ENCODE measurements at regions not wholly inside any gene's neighbourhood (a gene's known extent, or its start where the extent isn't known, plus 50 kb on each side); places are given as distances from the start of the nearest gene placed in this dataset.
"Not testable (repeated sequence)": the region's sequence is repeated elsewhere in the genome, so short reads cannot be mapped to it uniquely, and the experiment has no call there.

DNA sequence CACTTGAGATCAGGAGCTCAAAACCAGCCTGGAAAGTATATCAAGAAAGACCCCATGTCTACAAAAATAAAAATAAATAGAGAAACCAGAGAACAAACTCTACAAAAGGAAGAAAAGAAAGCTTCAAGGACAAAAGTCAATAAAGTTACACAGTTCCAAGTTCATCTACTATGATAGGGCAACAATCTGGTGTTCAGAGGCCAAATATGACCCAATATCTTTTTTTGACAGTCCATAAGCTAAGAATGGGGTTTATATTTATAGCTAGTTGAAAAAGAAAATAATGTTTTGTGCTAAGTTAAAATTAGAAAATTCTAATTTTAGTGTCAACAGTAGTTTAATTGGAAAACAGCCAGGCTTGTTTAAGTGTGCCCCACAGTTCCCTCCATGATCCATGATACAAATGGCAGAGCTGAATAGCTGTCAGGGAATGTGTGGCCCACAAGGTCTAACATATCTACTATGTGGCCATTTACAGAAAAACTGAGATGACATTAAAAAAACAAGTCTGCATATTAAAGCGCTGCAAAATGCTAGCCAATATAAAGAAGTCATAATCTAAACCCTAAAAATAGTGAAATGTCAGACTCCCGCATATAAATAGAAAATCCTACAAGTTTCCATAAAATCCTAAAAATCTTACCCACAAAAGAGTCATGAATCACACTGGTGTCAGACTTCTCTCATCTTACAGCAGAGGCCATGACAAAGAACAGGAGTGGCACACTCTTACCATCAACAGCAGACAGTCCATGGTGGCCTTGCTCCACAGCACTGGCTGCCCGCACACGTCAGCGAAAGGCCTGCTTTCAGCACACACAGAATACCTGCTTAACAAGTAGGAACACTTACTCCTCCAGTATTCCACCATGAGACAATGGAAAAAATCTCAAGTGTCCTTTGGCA, 281.9 kb upstream of the HSFY2 start:
- DNase-seq (ENCODE audit: low spot score): no peak

DNA sequence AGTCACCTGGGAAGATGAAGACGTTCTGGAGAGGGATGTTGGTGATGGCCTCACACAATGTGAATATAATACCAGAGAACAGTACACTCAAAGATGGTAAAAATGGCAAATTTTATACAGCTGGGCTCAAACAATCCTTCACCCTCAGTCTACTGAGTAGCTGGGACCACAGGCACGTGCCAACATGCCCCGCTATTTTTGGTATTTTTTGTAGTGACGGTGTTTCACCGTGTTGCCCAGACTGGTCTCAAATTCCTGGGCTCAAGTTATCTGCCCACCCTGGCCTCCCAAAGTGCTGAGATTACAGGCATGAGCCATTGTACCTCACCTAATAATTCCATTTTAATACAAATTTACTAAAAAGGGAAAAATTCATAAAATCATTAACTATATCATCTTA, 280.3 kb upstream of the HSFY2 start:
- no peak for DNase-seq (ENCODE audit: low spot score)

DNA sequence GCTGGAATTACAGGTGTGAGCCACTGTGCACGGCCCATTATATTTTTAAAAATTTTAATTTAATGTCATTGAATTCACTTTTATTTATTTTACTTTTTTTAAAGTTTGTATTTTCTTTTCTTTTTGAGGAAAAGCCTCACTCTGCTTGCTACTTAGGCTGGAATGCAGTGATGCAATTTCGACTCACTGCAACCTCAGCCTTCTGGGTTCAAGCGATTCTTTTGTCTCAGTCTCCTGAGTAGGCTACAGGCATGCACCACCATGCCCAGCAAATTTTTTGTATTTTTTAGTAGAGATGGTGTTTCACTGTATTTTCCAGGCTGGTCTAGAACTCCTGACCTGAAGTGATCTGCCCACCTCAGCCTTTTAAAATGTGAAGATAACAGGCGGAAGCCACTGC, 277.5 kb upstream of the HSFY2 start:
- no peak for DNase-seq (ENCODE audit: low spot score)

DNA sequence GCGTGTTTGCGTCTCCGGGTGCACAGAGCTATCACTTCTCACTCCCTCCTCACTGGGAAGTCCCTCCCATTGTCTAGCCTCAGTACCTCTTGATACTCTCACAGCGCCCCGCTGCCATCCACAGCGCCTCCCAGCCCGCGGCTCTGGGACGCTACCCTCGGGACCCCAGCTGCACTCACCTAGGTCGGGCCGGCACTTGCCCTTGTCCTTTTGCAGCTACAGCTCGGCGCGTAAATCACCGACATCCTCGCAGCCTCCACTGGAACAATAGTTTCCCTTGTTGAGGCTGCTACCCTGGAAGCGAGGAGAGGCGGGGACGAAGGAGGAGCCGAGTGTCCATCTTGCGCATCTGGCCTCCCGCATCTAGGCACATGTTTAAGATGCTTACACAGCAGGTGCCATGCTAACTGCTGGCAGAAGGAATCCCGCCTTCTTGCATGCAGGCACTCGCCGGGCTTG, 269.5 kb upstream of the HSFY2 start:
- DNase-seq (ENCODE audit: low spot score): no peak

DNA sequence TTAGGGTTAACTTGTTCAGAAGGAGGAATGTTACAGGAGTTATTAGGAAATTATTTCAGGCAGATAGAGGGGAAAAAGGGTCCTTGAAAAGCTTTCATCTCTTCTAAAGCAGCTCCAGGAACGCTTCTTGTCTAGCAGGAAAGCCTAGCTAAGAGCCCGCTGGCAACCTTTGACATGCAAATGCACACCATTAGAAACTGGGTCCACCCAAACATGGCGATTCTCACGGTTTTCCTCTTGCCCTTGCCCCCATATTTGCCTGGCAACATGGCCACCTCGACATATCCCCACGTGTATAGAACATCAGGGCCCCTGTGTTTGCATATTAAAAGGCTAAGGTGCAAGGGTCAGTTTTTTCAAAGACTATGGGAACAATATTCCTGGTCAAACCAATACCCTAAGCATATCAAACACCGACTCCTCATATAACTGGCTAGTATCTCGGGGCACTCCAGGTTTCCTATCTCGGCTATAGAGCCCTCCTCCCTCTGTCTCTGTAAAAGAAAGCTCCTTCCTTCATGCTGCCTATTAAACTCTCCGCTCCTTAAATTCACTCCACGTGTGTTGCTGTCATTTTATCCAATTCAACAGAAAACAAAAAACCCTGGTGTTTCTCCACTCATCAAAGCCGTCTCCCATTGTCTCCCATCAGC, 268.9 kb upstream of the HSFY2 start:
- DNase-seq (ENCODE audit: low spot score): no peak

DNA sequence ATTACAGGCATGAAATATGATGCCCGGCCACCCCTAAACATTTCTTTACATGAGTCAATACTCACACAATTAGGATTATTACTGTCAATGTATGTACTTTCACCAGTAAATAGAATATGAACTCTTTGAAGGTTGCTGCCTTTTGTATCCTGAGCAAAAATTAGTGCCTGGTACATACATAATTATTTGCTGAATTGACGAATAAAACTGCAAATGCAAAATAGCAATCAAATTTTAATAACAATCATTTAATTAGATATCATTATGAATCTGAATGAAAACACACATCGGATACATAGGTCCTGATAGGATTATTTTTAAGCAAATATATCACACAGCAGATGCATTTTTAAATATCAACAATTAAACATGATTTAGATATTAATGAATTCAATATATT, 253.1 kb upstream of the HSFY2 start:
- DNase-seq (ENCODE audit: low spot score): no peak

DNA sequence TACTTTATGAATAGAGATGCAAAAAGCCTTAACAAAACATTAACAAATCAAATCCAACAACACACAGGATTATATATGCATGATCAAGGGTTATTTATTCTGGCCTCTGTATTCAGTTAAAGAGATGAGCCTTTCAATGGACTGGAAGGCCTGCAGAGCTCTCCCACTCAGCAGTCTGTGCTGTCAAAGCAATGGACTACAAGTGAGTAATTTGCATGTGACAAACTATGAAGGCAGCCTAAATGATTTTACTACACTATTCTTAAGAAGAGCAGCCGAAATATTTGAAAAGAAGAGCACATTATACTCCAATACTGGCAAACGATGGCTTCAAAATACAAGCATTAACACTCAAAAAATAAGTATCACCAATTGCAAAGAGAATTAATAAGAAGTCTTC, 250.4 kb upstream of the HSFY2 start:
- no peak for DNase-seq (ENCODE audit: low spot score)

DNA sequence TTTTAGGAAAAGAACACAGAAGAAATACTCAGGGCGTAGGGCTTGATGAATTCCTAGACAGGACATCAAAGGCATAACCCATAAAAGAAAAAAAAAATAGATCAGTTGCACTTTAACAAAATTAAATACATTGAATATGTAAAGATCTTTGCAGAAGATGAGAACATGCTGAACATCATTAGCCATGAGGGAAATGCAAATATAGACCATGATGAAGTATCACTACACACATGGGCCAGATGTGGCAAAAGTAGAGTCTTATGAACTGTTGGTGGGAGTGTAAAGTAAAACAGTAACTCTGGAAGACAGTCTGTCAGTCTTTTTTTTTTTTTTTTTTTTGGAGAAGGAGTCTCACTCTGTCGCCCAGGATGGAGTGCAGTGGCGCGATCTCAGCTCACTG, 246.7 kb upstream of the HSFY2 start:
- DNase-seq (ENCODE audit: low spot score): no peak

DNA sequence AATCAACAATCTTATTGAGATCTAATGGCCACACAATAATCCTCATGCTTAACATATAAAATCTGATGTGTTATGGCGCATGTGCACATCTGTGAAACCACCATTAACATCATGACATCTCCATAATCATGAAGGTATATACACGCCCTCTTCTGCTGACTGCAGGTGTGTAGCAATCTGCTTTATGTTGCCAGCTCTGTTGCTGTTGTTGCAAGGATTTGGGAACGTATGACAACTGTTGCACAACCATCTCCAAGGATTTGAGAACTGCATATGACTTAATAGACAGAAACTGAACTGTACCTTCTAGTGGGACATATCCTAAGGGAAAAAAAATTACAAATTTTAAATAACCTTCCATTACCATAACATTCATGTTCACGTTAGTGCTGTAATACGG, 243.5 kb upstream of the HSFY2 start:
- DNase-seq (ENCODE audit: low spot score): no peak

DNA sequence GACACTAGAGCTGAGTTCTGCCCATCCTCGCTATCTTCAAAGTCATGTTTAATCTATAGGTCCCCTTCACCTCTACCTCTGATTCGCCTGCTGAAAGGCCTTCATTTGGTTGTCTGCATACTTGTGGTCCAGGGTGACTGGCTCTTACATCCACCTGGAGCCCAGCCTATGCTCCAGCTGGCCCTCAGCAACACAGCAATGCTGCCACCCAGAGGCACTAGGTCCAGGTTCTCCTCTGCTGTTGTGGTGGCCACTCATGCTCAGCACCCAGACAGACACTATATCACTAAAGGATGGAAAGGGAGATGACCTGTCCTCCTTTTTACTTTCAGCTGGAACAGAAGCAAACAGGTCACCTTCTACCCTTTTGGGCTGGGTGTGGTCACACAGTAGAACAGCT, 242.3 kb upstream of the HSFY2 start:
- DNase-seq (ENCODE audit: low spot score): no peak

DNA sequence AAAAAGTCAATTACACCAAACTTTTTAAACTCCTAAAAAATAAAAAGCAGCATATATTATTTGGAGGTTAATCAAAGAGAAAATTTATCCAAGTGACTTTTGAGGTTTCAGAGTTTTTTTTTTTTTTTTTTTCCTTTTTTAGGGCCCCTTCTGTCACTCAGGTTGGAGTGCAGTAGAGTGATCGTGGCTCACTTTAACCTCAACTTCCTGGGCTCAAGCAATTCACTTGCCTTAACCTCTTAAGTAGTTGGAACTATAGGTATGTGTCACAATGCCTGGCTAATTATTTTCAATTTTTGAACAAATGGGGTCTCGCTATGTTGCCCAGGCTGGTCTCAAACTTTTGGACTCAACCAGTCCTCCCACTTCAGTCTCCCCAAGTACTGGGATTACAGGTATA, 241.7 kb upstream of the HSFY2 start:
- DNase-seq (ENCODE audit: low spot score): no peak

DNA sequence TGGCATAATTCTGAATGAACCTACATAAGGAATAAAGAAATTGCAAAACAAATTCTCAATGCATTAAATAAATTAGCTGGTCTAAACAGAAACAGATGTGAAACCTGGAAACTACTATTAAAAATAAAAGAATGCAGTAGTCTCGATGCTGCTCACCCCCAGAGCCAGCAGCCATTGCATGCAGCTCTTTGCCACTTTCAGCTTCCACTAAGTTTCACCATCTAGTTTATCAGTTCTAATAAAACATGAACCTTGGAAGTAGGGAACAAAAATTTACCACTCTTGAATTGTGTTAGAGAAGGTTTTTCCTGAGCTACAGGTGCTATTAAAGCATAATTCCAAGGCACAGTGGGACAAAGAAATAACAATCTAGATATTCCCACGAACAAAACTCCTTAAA, 239.4 kb upstream of the HSFY2 start:
- no peak for DNase-seq (ENCODE audit: low spot score)

DNA sequence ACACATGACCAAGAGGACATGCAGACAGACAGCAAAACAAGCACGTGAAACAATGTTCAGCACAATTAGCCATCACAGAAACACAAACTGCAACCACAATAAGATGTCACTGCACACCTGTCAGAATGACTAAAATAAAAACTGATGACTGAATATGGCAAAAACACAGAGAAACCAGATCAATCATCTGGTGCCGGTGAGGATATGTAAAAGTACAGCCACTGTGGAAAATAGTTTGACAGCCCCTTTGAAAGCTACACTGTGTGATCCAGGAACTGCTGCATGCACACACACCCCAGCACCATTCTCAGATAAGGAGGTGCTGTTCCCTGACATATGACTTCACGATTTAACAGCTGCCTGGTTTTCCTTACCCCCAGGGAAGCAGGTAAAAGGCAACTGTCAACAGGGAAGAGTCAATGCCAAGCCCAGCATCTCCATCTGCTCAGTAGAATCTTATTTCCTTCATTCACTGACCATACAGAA, 238.1 kb upstream of the HSFY2 start:
- DNase-seq (ENCODE audit: low spot score): no peak

DNA sequence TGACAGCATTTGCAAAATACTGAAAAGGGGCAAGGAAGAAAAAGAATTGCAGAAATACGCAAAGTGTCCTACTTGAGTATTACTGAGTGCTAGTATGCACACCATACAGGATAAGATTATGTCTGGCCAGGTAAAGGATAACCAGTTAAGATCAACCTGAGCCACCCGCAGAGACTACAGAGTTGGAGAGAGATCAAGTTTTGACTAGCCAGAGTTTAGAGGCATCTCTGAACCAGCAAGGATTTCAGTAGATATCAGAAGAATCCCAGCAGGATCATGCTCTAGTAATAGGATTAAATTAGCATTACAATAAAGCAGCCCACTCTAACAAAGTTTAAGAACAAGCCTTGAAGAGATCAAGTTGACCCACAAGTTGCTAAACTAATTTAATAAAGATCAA, 232.7 kb upstream of the HSFY2 start:
- DNase-seq (ENCODE audit: low spot score): no peak

DNA sequence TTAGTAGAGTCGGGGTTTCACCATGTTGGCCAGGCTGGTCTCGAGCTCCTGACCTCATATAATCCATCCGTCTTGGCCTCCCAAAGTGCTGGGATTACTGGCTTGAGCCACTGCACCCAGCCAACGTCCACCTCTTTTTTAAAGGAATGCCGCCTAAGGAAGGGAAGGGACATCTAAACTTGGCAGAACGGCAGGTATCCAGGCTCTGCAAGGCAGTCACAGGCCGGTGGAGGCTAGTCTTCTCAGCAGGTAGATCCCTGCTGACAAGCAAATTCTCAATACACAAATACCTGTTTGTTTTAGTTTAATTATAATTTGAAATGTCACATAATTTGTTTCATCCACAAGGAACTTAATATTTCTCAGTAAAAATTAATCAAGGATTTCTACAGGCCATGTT, 232.0 kb upstream of the HSFY2 start:
- no peak for DNase-seq (ENCODE audit: low spot score)

DNA sequence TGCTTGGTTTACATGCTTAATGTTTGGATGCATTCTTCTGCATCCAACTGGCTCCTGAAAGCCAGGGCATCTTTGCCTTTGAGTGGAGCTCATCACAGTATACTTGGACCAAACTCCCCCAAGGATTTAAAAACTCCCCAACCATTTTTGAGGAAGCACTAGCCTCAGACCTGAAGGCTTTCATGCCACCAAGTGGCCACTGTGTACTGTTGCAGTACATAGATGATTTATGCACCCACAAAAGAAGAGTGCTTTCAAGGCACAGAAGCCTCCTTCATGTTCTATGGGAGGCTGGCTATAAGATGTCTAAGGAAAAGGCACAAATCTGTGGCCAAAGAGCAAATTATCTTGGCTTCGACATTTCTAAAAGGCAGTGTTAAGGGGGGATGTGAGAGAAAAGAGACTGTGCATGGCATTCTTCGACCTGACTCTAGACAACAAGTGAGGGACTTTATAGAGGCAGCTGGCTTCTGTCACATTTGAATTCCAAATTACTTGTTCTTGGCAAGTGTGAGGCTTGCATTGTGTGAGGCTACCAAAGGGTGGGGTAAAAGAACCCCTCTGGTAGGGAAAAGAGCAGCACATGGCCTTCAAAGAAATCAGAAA, 224.2 kb upstream of the HSFY2 start:
- DNase-seq (ENCODE audit: low spot score): no peak

DNA sequence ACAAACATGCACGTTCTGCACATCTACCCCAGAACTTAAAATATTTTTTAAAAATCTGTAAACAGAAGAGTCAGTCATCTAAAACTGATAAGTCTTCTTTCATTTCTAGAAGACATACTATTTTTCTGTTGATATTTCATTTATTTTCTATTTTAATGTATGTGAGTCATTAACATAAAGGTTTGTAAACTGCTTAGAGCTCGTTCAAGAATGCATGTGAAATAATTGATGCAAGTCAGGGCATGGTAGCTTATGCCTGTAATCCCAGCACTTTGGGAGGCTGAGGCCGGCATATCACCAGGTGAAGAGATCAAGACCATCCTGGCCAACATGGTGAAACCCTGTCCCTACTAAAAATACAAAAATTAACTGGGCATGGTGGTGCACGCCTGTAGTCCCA, 219.9 kb upstream of the HSFY2 start:
- no peak for DNase-seq (ENCODE audit: low spot score)

DNA sequence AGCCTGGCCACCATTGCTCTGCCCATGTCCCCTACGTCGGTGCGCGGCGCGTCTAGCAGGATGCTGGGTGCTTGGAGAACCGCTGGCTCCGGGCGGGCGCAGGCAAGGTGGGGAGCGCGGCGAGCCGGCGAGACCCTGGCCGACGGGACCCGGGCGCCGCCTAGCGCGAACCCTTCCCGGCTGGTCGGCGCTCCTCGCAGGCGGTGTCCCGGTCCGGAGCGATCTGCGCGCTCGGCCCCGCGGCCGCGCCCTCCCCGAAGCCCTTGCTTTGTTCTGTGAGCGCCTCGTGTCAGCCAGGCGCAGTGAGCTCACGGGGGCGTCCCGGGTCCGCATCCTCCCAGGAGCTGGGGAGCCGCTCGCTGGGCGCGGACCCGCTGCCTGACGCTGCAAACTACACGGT, 219.1 kb upstream of the HSFY2 start:
- DNase-seq (ENCODE audit: low spot score): not testable (repeated sequence)

DNA sequence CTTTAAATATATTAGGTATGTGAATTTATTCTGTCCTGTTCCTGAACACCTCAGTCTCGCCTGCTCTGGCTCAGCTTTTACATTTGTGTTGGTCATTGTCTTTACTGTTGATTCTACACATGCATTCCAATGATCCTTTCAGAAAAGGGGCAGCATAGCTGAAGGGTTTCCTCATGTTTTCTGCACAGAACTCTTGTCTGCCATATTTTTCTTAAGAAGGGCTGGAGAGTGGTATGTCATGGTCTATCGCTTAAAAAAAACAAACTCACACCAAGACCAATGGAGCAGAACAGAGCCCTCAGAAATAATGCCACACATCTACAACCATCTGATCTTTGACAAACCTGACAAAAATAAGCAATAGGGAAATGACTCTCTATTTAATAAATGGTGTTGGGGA, 215.8 kb upstream of the HSFY2 start:
- DNase-seq (ENCODE audit: low spot score): no peak

DNA sequence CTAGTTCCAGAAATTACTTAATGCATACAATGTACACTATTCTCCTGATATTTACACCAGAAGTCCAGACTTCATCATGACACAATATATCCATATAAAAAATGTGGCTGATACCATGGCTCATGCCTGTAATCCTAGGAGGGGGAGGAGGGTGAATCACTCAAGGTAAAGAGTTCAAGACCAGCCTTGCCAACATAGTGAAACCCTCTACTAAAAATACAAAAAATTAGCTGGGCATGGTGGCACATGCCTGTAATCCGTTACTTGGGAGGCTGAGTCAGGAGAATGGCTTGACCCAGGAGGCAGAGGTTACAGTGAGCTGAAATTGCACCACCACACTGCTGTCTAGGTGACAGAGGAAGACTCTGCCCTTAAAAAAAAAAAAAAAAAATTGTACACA, 192.5 kb upstream of the HSFY2 start:
- DNase-seq (ENCODE audit: low spot score): no peak

DNA sequence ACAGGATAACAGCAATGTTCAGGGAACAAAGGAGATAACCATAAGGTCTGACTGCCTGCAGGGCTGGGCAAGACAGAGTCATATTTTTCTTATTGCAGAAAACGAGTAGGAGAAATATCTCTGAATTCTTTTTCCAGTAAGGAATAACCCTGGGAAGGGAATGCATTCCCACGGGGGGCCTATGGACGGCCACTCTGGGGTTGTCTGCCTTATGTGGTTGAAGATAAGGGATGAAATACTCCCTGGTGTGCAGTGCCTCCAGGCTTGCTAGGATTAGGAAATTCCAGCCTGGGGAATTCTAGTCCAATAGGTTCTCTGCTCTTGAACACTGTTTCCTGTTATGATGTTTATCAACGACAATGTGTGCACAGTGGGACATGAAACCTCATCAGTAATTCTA, 185.3 kb upstream of the HSFY2 start:
- no peak for DNase-seq (ENCODE audit: low spot score)

DNA sequence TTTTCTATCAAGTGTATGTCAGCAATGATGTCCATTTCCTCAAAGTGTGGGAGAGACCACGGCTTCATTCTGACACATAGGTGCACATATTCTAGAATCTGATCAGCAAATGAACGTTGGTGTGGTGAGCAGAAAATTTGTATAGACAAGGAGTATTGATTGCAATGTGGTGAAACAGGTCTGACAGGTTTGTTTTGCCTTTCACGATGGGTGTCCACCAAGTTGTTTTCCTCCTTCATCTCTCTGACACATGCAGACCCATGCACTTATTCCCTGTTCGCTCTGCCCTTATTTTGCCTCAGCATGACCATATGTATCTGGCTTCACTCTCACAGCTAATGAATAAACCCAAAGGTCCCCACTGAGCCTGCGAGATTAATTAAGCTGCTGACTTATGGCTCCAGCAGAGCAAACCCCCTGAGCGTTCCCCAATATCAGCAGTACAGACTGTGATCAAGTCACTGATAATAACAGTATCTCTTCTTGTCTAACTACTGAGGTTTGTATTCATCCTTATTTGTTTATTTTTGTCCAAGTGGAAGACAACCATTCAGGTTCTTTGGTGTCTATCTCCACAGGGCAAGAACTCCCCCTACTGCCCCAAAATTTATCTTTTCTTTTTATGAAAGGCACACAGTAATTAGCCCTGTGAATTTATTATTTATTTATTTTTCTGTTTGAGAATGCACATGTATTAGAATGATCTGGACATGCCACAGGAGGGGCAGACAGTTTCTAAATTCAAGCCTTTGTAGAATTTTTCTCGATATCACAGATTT, 178.3 kb upstream of the HSFY2 start:
- DNase-seq (ENCODE audit: low spot score): no peak

Measured in A172 (cell line).